ENCODE measurements at regions not wholly inside any gene's neighbourhood (a gene's known extent, or its start where the extent isn't known, plus 50 kb on each side); places are given as distances from the start of the nearest gene placed in this dataset.

GRCh38 chr6:140039364-140039763, 664.9 kb upstream of the CITED2 start:
- Mint-ChIP-seq H3K4me1 (ENCODE audit: low read depth) (peaks cover 52% of the 10 kb centered on the region), H3K27ac (no peak overlapping the region), H3K27me3 (ENCODE audit: insufficient read depth) (no peaks in the 10 kb centered on the region), H3K36me3 (ENCODE audit: low read depth) (peaks cover 23% of the 10 kb centered on the region), H3K9me3 (peaks cover 15% of the 10 kb centered on the region; the same call in 1 of the 2 replicates), H3K4me3 (no peak overlapping the region)
- DNase-seq, result no peak
- TF ChIP-seq CTCF (IDR thresholded peaks at IDR 0.05), result no peak

- Mint-ChIP-seq H3K36me3 (ENCODE audit: low read depth) (peaks cover 23% of the 10 kb centered on the region), H3K27ac (no peak overlapping the region), H3K4me1 (ENCODE audit: low read depth) (peaks cover 30% of the 10 kb centered on the region), H3K9me3 (peaks cover 15% of the 10 kb centered on the region; the same call in 1 of the 2 replicates), H3K4me3 (no peak overlapping the region), H3K27me3 (ENCODE audit: insufficient read depth) (no peaks in the 10 kb centered on the region)
- TF ChIP-seq CTCF (IDR thresholded peaks at IDR 0.05), result no peak
- no peak for DNase-seq
Measured at GRCh38 chr6:140036196-140036595, 661.7 kb upstream of the CITED2 start.

- Mint-ChIP-seq H3K36me3 (ENCODE audit: low read depth) (peaks cover 34% of the 10 kb centered on the region), H3K27ac (no peak overlapping the region), H3K9me3 (peaks cover 30% of the 10 kb centered on the region), H3K4me3 (no peak overlapping the region), H3K4me1 (ENCODE audit: low read depth) (peaks cover 20% of the 10 kb centered on the region), H3K27me3 (ENCODE audit: insufficient read depth) (no peaks in the 10 kb centered on the region)
- DNase-seq, result no peak
- TF ChIP-seq CTCF (IDR thresholded peaks at IDR 0.05), result no peak
Measured at GRCh38 chr6:140032189-140032588, 657.7 kb upstream of the CITED2 start.

GRCh38 chr6:140029551-140029950, 655.1 kb upstream of the CITED2 start:
- Mint-ChIP-seq H3K36me3 (ENCODE audit: low read depth) (peaks cover 19% of the 10 kb centered on the region), H3K4me3 (no peak overlapping the region), H3K27me3 (ENCODE audit: insufficient read depth) (no peaks in the 10 kb centered on the region), H3K27ac (no peak overlapping the region), H3K4me1 (ENCODE audit: low read depth) (peaks cover 20% of the 10 kb centered on the region), H3K9me3 (peaks cover 18% of the 10 kb centered on the region; the same call in 1 of the 2 replicates)
- DNase-seq, result no peak
- no peak for TF ChIP-seq CTCF (IDR thresholded peaks at IDR 0.05)

GRCh38 chr6:140027219-140027618, 652.8 kb upstream of the CITED2 start:
- no peak for TF ChIP-seq CTCF (IDR thresholded peaks at IDR 0.05)
- DNase-seq, result no peak
- H3K4me1 Mint-ChIP-seq (ENCODE audit: low read depth), result peaks cover 17% of the 10 kb centered on the region
- H3K36me3 Mint-ChIP-seq (ENCODE audit: low read depth), result peaks cover 19% of the 10 kb centered on the region
- H3K4me3 Mint-ChIP-seq, result no peak overlapping the region
- peaks cover 18% of the 10 kb centered on the region; the same call in 1 of the 2 replicates for H3K9me3 Mint-ChIP-seq
- no peaks in the 10 kb centered on the region for H3K27me3 Mint-ChIP-seq (ENCODE audit: insufficient read depth)
- H3K27ac Mint-ChIP-seq, result no peak overlapping the region

GRCh38 chr6:140026546-140026945, 652.1 kb upstream of the CITED2 start:
- no peak for DNase-seq
- Mint-ChIP-seq H3K9me3 (peaks cover 18% of the 10 kb centered on the region; the same call in 1 of the 2 replicates), H3K4me3 (no peak overlapping the region), H3K36me3 (ENCODE audit: low read depth) (peaks cover 19% of the 10 kb centered on the region), H3K27ac (no peak overlapping the region), H3K4me1 (ENCODE audit: low read depth) (peaks cover 13% of the 10 kb centered on the region), H3K27me3 (ENCODE audit: insufficient read depth) (no peaks in the 10 kb centered on the region)
- no peak for TF ChIP-seq CTCF (IDR thresholded peaks at IDR 0.05)

All from HFFc6 (cell line).